HL-60 (cell line): ENCODE measurements at regions not wholly inside any gene's neighbourhood (a gene's known extent, or its start where the extent isn't known, plus 50 kb on each side); places are given as distances from the start of the nearest gene placed in this dataset.

ENCODE experiments used
- DNase-seq, 2 experiments: peaks; one replicate each; pipeline ENCODE4 v3.0.0-alpha.2; 2010 to 2020; ENCODE audit warnings: low read depth in 1 of 2, low spot score in 1 of 2
- H3K27ac ChIP-seq: fragments of 250-450 bp; sonication (Bioruptor Pico); replicated peaks from 2 replicates; pipeline ENCODE4 v1.5.1; 2020; ENCODE audit warnings: mild to moderate bottlenecking, moderate library complexity
- H3K27me3 ChIP-seq: fragments of 250-450 bp; sonication (Bioruptor Pico); 2 replicates; pipeline ENCODE4 v1.5.1; 2021; ENCODE audit warnings: mild to moderate bottlenecking, moderate library complexity; ENCODE audit not compliant: insufficient read depth, poor library complexity, severe bottlenecking
- H3K4me3 ChIP-seq: replicated peaks from 2 replicates; pipeline ENCODE4 v1.5.1; 2011; ENCODE audit warnings: mild to moderate bottlenecking, control low read depth, low read length; ENCODE audit not compliant: insufficient read depth
- GABPA ChIP-seq: IDR thresholded peaks from 2 replicates; pipeline ENCODE4 v1.6.1; 2012; ENCODE audit warnings: low read depth
- POLR2AphosphoS5 ChIP-seq: IDR thresholded peaks from 2 replicates; pipeline ENCODE4 v1.6.1; 2012; ENCODE audit warnings: low read depth
- REST ChIP-seq: IDR thresholded peaks from 2 replicates; pipeline ENCODE4 v1.6.1; 2012; ENCODE audit warnings: low read depth; ENCODE audit not compliant: insufficient replicate concordance
- SPI1 ChIP-seq: IDR thresholded peaks from 2 replicates; pipeline ENCODE4 v1.6.1; 2012; ENCODE audit warnings: low read depth, mild to moderate bottlenecking, borderline replicate concordance
- TF ChIP-seq, protein P1 (sequence below): IDR thresholded peaks from one replicate; pipeline ENCODE4 v1.5.1; 2011; ENCODE audit warnings: low read length, control low read depth, inconsistent platforms; ENCODE audit not compliant: insufficient read depth

DNA sequence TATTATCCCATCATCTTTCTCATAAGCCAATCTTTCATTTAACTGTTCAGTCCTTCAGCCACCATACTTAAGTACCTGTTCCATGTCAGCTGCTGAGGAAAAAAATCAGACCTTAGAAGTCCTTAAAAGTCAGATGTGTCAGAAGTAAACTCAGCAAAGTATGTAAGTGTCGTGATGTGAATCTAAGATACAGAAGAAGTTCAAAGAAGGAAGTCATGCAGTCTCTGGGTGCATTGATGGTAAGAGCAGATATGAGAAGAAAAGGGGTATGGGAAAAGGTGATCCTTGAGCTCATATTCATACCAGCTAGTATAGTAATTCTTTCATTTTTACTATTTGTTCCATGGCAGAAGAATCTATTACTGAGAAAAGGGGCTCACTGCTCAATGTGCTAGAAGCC lies 259.4 kb upstream of the CD180 start:
- TF ChIP-seq POLR2AphosphoS5 (no peak), REST (no peak), SPI1 (no peak), GABPA (no peak)
- TF ChIP-seq, protein P1, sequence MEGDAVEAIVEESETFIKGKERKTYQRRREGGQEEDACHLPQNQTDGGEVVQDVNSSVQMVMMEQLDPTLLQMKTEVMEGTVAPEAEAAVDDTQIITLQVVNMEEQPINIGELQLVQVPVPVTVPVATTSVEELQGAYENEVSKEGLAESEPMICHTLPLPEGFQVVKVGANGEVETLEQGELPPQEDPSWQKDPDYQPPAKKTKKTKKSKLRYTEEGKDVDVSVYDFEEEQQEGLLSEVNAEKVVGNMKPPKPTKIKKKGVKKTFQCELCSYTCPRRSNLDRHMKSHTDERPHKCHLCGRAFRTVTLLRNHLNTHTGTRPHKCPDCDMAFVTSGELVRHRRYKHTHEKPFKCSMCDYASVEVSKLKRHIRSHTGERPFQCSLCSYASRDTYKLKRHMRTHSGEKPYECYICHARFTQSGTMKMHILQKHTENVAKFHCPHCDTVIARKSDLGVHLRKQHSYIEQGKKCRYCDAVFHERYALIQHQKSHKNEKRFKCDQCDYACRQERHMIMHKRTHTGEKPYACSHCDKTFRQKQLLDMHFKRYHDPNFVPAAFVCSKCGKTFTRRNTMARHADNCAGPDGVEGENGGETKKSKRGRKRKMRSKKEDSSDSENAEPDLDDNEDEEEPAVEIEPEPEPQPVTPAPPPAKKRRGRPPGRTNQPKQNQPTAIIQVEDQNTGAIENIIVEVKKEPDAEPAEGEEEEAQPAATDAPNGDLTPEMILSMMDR, result no peak
- DNase-seq, result no peak

GRCh38 chr5:67454957-67455561 lies 258.5 kb upstream of the CD180 start:
- Histone ChIP-seq H3K4me3 (no peak overlapping the region), H3K27me3 (no peaks in the 10 kb centered on the region), H3K27ac (no peak overlapping the region)
- no peak for DNase-seq
- no peak for TF ChIP-seq POLR2AphosphoS5
- no peak for TF ChIP-seq SPI1
- no peak for TF ChIP-seq REST
- TF ChIP-seq, protein P1, result no peak
- TF ChIP-seq GABPA, result no peak

More for the DNA sequence above, 259.4 kb upstream of the CD180 start:
- H3K4me3 ChIP-seq, result no peak overlapping the region
- H3K27me3 ChIP-seq, result no peaks in the 10 kb centered on the region
- no peak overlapping the region for H3K27ac ChIP-seq

- no peaks in the 10 kb centered on the region for H3K27me3 ChIP-seq
- no peak overlapping the region for H3K4me3 ChIP-seq
- TF ChIP-seq GABPA, result no peak
- no peak for TF ChIP-seq REST
- TF ChIP-seq, protein P1, result no peak
- TF ChIP-seq SPI1, result no peak
- TF ChIP-seq POLR2AphosphoS5, result no peak
- DNase-seq, result no peak
- H3K27ac ChIP-seq, result no peak overlapping the region
Measured at GRCh38 chr5:67453111-67453905, 256.7 kb upstream of the CD180 start.
